HepG2 (cell line): ENCODE measurements at regions not wholly inside any gene's neighbourhood (a gene's known extent, or its start where the extent isn't known, plus 50 kb on each side); places are given as distances from the start of the nearest gene placed in this dataset.

ENCODE experiments used
- ATAC-seq: fragments of 200-7000 bp; cut with Tn5 transposase; 3 replicates; pipeline ENCODE4 v1.9.1; 2020; ENCODE audit warnings: mild to moderate bottlenecking, moderate library complexity
- BruUV-seq: library from RNA; stranded (reverse); fragments of 400-500 nt; replicated peaks from 2 replicates; lab custom pipeline; 2021; lab: Mats Ljungman, UMichigan
- CTCF ChIA-PET: fragments of 300-600 bp; formaldehyde crosslinking; extraction: SDS; loops from one replicate; lab custom pipeline; 2021; ENCODE audit warnings: low total read pairs, inconsistent platforms, low intra/inter-chr PET ratio; lab: Yijun Ruan, JAX
- POLR2A ChIA-PET: fragments of 350-600 bp; sonication (Branson Sonifier 250); formaldehyde crosslinking; loops from one replicate; lab custom pipeline; 2020; ENCODE audit warnings: antibody characterized with exemption, inconsistent platforms; lab: Yijun Ruan, JAX
- DNase-seq: peaks from one replicate; pipeline ENCODE4 v3.0.0-alpha.2; 2015; ENCODE audit warnings: low spot score
- FAIRE-seq: peaks from 3 replicates; lab custom pipeline; 2011; peaks lifted over from hg19 to GRCh38; lab: Jason Lieb, UNC
- H2AFZ ChIP-seq: one replicate; pipeline ENCODE4 v1.6.1; 2011; ENCODE audit warnings: low read length, inconsistent platforms
- H3K27ac ChIP-seq: fragments of 300-600 bp; 3 replicates; pipeline ENCODE4 v1.8.0; 2011; ENCODE audit warnings: mixed run types, mild to moderate bottlenecking, mixed read lengths, low read length, inconsistent platforms; ENCODE audit not compliant: insufficient read depth; ENCODE audit errors: extremely low read length
- H3K27me3 ChIP-seq, 2 experiments: fragments of 200-600 bp in 1 of 2; 2 replicates in 1 of 2; 3 replicates in 1 of 2; pipeline versions ENCODE4 v1.6.0 to v1.8.0; 2011; ENCODE audit warnings: low read length in 2 of 2, mild to moderate bottlenecking in 2 of 2, moderate library complexity in 2 of 2, inconsistent platforms in 1 of 2; ENCODE audit not compliant: insufficient read depth in 2 of 2, control insufficient read depth in 1 of 2
- H3K36me3 ChIP-seq, 2 experiments: fragments of 200-600 bp in 1 of 2; replicated peaks in 1 of 2; 2 replicates in 1 of 2; 3 replicates in 1 of 2; pipeline versions ENCODE4 v1.5.1 to v1.8.0; 2011; ENCODE audit warnings: low read length in 2 of 2, inconsistent platforms in 1 of 2; ENCODE audit not compliant: insufficient read depth in 2 of 2, control insufficient read depth in 1 of 2
- H3K4me1 ChIP-seq: 2 replicates; pipeline ENCODE4 v1.5.1; 2012; ENCODE audit warnings: low read length, inconsistent platforms; ENCODE audit not compliant: insufficient read depth
- H3K4me2 ChIP-seq: 2 replicates; pipeline ENCODE4 v1.6.0; 2011; ENCODE audit warnings: low read depth, low read length, inconsistent platforms
- H3K4me3 ChIP-seq, 3 experiments: fragments of 200-600 bp in 1 of 3; sonication (generic), shearing (Covaris generic) in 1 of 3; replicated peaks in 1 of 3; 2 replicates each; pipeline ENCODE4 v1.5.1; 2011 to 2016; ENCODE audit warnings: low read length in 3 of 3, inconsistent platforms in 2 of 3, low read depth in 2 of 3, mild to moderate bottlenecking in 2 of 3, control low read depth in 1 of 3, mixed read lengths in 1 of 3; ENCODE audit not compliant: insufficient read depth in 1 of 3
- H3K79me2 ChIP-seq: one replicate; pipeline ENCODE4 v1.6.1; 2011; ENCODE audit warnings: low read length, inconsistent platforms; ENCODE audit not compliant: insufficient read depth
- H3K9ac ChIP-seq: 2 replicates; pipeline ENCODE4 v1.6.0; 2011; ENCODE audit warnings: mild to moderate bottlenecking, low read depth, low read length, inconsistent platforms; ENCODE audit not compliant: insufficient read depth
- H3K9me3 ChIP-seq: 2 replicates; pipeline ENCODE4 v1.5.1; 2012; ENCODE audit warnings: mild to moderate bottlenecking, low read length
- H4K20me1 ChIP-seq: 2 replicates; pipeline ENCODE4 v1.6.0; 2011; ENCODE audit warnings: inconsistent platforms, mild to moderate bottlenecking, low read length, moderate library complexity; ENCODE audit not compliant: insufficient read depth
- BRF2 ChIP-seq: sonication (generic); formaldehyde crosslinking; IDR thresholded peaks from 2 replicates; pipeline ENCODE4 v1.8.1; 2022; ENCODE audit warnings: mild to moderate bottlenecking, missing genetic modification reagents
- CHD4 ChIP-seq: fragments of 200-600 bp; sonication (generic); IDR thresholded peaks from 2 replicates; pipeline ENCODE4 v1.7.0; 2017; ENCODE audit warnings: mild to moderate bottlenecking, low read length, borderline replicate concordance
- GFI1 ChIP-seq: sonication (generic); formaldehyde crosslinking; IDR thresholded peaks from 2 replicates; pipeline ENCODE4 v1.5.0; 2020; ENCODE audit warnings: missing genetic modification reagents, mild to moderate bottlenecking, borderline replicate concordance
- NBN ChIP-seq: fragments of 450-650 bp; conservative IDR thresholded peaks from 2 replicates; pipeline ENCODE4 v1.6.1; 2017
- NCOA2 ChIP-seq: sonication (generic); formaldehyde crosslinking; IDR thresholded peaks from 2 replicates; pipeline ENCODE4 v1.8.0; 2022; ENCODE audit warnings: inconsistent platforms
- NR2F1 ChIP-seq, 2 experiments: fragments of 450-650 bp in 1 of 2; formaldehyde crosslinking in 1 of 2; IDR thresholded peaks; 2 replicates each; pipeline versions ENCODE4 v1.5.0 to v1.6.1; 2016 to 2020; ENCODE audit warnings: mild to moderate bottlenecking in 1 of 2, missing compliant biosample characterization in 1 of 2, missing genetic modification reagents in 1 of 2, moderate library complexity in 1 of 2
- SP140L ChIP-seq: sonication (generic); formaldehyde crosslinking; IDR thresholded peaks from 2 replicates; pipeline ENCODE4 v1.4.0; 2020; ENCODE audit warnings: missing genetic modification reagents, borderline replicate concordance
- SRSF4 ChIP-seq: fragments of 200-400 bp; formaldehyde crosslinking; IDR thresholded peaks from one replicate; pipeline ENCODE4 v1.6.1; 2018; ENCODE audit warnings: mild to moderate bottlenecking, low read depth, low read length, moderate library complexity; ENCODE audit not compliant: poor library complexity, severe bottlenecking
- SSRP1 ChIP-seq: IDR thresholded peaks from 2 replicates; pipeline ENCODE4 v1.6.1; 2016; ENCODE audit warnings: control low read depth
- TP53 ChIP-seq: sonication (generic); formaldehyde crosslinking; conservative IDR thresholded peaks from 2 replicates; pipeline ENCODE4 v1.4.0; 2020; ENCODE audit warnings: missing genetic modification reagents
- U2AF2 ChIP-seq: fragments of 200-400 bp; formaldehyde crosslinking; IDR thresholded peaks from 2 replicates; pipeline ENCODE4 v1.6.1; 2017; ENCODE audit warnings: low read depth, mild to moderate bottlenecking, low read length
- ZBTB20 ChIP-seq: sonication (generic); formaldehyde crosslinking; IDR thresholded peaks from 2 replicates; pipeline ENCODE4 v1.8.1; 2023; ENCODE audit warnings: missing genetic modification reagents, low read depth, mild to moderate bottlenecking, borderline replicate concordance
- ZC3H4 ChIP-seq: sonication (generic); formaldehyde crosslinking; IDR thresholded peaks from 2 replicates; pipeline ENCODE4 v1.4.0; 2020; ENCODE audit warnings: missing genetic modification reagents, borderline replicate concordance
- ZMYM3 ChIP-seq: sonication (generic); formaldehyde crosslinking; IDR thresholded peaks from 2 replicates; pipeline ENCODE4 v1.5.1; 2020; ENCODE audit warnings: mild to moderate bottlenecking, missing genetic modification reagents
- ZNF614 ChIP-seq: IDR thresholded peaks from 2 replicates; pipeline ENCODE4 v1.6.1; 2018; ENCODE audit warnings: missing biosample characterization, missing genetic modification reagents, inconsistent platforms, borderline replicate concordance
- ZNF652 ChIP-seq: IDR thresholded peaks from 2 replicates; pipeline ENCODE4 v1.6.1; 2016; ENCODE audit warnings: low read depth, borderline replicate concordance
- WGBS: methylation state at CpG from one replicate; pipeline ENCODE4 v1.1.6; 2017; ENCODE audit warnings: low lambda C conversion rate; 5-methylcytosine and 5-hydroxymethylcytosine counted together
- in situ Hi-C: cut with HindIII; loops from 2 replicates; pipeline ENCODE4 v1.10.0; 2017; ENCODE audit warnings: low pct_unique_long_range_greater_than_20kb; ENCODE audit not compliant: extremely low pct_ligation_motif_present
- intact Hi-C: fragments of 100-400 bp; cut with micrococcal nuclease; formaldehyde crosslinking; loops from one replicate; pipeline ENCODE4 v1.10.0; 2022; ENCODE audit not compliant: unreplicated experiment

DNA sequence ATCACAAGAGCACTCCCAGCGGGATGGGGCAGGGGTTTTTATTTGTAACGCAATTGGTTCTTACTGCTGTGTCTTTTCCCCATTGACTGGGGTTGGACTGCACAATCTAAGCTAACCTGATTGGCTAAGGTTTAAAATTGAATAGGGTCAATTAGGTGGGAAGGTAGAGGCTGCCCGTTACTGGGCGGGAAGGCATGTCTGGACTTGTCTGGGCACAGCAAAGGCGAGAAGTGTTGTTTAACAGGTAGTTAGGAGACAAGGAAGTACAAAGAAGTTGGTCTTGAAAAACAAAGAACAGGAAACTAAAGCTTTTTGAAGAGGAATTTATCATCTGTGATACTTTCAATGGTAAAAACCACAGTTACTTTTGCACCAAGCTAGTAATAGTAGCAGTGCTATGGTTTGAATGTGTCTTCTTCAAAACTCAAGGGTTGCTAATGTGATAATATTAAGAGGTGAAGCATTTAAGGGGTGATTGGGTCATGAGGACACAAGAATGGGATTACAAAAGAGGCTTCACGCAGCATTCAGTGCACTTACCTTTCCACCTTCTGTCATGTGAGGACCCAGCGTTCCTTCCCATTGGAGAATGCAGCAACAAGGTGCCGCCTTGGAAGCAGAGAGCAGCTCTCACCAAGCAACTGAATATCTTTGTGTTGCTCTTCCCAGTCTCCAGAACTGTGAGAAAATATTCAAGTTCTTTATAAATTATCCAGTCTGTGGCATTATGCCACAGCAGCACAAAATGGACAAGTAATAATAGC, 875.5 kb upstream of the SORCS1 start:
- no peaks in the 10 kb centered on the region for H3K79me2 ChIP-seq
- H4K20me1 ChIP-seq, result no peaks in the 10 kb centered on the region
- in situ Hi-C loops, result no loop called here
- TF ChIP-seq TP53 (CRISPR knock-in tag) (peak; percentile 78; the same call in 1 of the 2 replicates), ZNF614 (CRISPR knock-in tag) (no peak)
- H3K27ac ChIP-seq, result no peak overlapping the region
- H3K9me3 ChIP-seq, result peaks cover 93% of the 10 kb centered on the region
- WGBS, result 21% methylated on average over 8 of the region's 8 CpGs
- DNase-seq, result no peak
- H3K9ac ChIP-seq, result no peak overlapping the region
- no peak overlapping the region for H3K4me3 ChIP-seq
- intact Hi-C loops, result no loop called here
- H3K4me1 ChIP-seq, result no peaks in the 10 kb centered on the region
- CTCF ChIA-PET, result no interaction called here
- no peaks in the 10 kb centered on the region for H3K36me3 ChIP-seq
- no peak for FAIRE-seq
- no peak overlapping the region for H3K4me2 ChIP-seq
- H3K27me3 ChIP-seq, result no peaks in the 10 kb centered on the region
- H2AFZ ChIP-seq, result no peak overlapping the region
- no TSS peak for BruUV-seq
- no peak for ATAC-seq
- POLR2A ChIA-PET, result no interaction called here

- H3K27me3 ChIP-seq, result no peaks in the 10 kb centered on the region
- ChIA-PET CTCF (no interaction called here), POLR2A (no interaction called here)
- no peak overlapping the region for H3K4me2 ChIP-seq
- ATAC-seq (no peak), FAIRE-seq (no peak), DNase-seq (no peak)
- intact Hi-C loops (no loop called here), in situ Hi-C loops (no loop called here)
- no peak overlapping the region for H3K27ac ChIP-seq
- no peaks in the 10 kb centered on the region for H3K36me3 ChIP-seq
- peaks cover 84% of the 10 kb centered on the region for H3K9me3 ChIP-seq
- H3K79me2 ChIP-seq, result no peaks in the 10 kb centered on the region
- no peaks in the 10 kb centered on the region for H3K4me1 ChIP-seq
- TF ChIP-seq NBN (no peak), ZMYM3 (CRISPR knock-in tag) (no peak), ZBTB20 (CRISPR knock-in tag) (no peak), CHD4 (no peak), SSRP1 (CRISPR knock-in tag) (no peak), SRSF4 (no peak), ZC3H4 (CRISPR knock-in tag) (no peak), SP140L (no peak), GFI1 (CRISPR knock-in tag) (no peak), BRF2 (CRISPR knock-in tag) (no peak), NCOA2 (no peak), NR2F1 (CRISPR knock-in tag; IDR thresholded peaks at IDR 0.05) (no peak), U2AF2 (no peak), ZNF652 (CRISPR knock-in tag) (no peak)
- H4K20me1 ChIP-seq, result no peaks in the 10 kb centered on the region
- H2AFZ ChIP-seq, result no peak overlapping the region
- BruUV-seq, result no TSS peak
- no peak overlapping the region for H3K9ac ChIP-seq
- H3K4me3 ChIP-seq, result no peak overlapping the region
These were observed 872.6 kb upstream of the SORCS1 start for GRCh38 chr10:108037061-108037460.
